ENCODE measurements at regions not wholly inside any gene's neighbourhood (a gene's known extent, or its start where the extent isn't known, plus 50 kb on each side); places are given as distances from the start of the nearest gene placed in this dataset.

- no peak for TF ChIP-seq ZSCAN29 (CRISPR knock-in tag; conservative IDR thresholded peaks at IDR 0.05)
- TF ChIP-seq, protein P1, sequence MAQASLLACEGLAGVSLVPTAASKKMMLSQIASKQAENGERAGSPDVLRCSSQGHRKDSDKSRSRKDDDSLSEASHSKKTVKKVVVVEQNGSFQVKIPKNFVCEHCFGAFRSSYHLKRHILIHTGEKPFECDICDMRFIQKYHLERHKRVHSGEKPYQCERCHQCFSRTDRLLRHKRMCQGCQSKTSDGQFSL (CRISPR knock-in tag; IDR thresholded peaks at IDR 0.05), result no peak
- TF ChIP-seq AHR (CRISPR knock-in tag; IDR thresholded peaks at IDR 0.05), result no peak
- TF ChIP-seq ZNF567 (CRISPR knock-in tag; IDR thresholded peaks at IDR 0.05; ENCODE audit: borderline replicate concordance), result no peak
- peak; percentile 34 for TF ChIP-seq ZNF687 (CRISPR knock-in tag; IDR thresholded peaks at IDR 0.05)
- TF ChIP-seq ZBTB14 (CRISPR knock-in tag; IDR thresholded peaks at IDR 0.05), result 0 out of 2 replicates have a peak, but pooled peaks have one; percentile 21
- no peak for TF ChIP-seq ZNF549 (CRISPR knock-in tag; IDR thresholded peaks at IDR 0.05)
- TF ChIP-seq, protein P2, sequence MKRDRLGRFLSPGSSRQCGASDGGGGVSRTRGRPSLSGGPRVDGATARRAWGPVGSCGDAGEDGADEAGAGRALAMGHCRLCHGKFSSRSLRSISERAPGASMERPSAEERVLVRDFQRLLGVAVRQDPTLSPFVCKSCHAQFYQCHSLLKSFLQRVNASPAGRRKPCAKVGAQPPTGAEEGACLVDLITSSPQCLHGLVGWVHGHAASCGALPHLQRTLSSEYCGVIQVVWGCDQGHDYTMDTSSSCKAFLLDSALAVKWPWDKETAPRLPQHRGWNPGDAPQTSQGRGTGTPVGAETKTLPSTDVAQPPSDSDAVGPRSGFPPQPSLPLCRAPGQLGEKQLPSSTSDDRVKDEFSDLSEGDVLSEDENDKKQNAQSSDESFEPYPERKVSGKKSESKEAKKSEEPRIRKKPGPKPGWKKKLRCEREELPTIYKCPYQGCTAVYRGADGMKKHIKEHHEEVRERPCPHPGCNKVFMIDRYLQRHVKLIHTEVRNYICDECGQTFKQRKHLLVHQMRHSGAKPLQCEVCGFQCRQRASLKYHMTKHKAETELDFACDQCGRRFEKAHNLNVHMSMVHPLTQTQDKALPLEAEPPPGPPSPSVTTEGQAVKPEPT (CRISPR knock-in tag; IDR thresholded peaks at IDR 0.05; ENCODE audit: low read depth), result no peak
- no peak for TF ChIP-seq XRCC5 (optimal IDR thresholded peaks at IDR 0.05; ENCODE audit: low read length)
- TF ChIP-seq, protein P3, sequence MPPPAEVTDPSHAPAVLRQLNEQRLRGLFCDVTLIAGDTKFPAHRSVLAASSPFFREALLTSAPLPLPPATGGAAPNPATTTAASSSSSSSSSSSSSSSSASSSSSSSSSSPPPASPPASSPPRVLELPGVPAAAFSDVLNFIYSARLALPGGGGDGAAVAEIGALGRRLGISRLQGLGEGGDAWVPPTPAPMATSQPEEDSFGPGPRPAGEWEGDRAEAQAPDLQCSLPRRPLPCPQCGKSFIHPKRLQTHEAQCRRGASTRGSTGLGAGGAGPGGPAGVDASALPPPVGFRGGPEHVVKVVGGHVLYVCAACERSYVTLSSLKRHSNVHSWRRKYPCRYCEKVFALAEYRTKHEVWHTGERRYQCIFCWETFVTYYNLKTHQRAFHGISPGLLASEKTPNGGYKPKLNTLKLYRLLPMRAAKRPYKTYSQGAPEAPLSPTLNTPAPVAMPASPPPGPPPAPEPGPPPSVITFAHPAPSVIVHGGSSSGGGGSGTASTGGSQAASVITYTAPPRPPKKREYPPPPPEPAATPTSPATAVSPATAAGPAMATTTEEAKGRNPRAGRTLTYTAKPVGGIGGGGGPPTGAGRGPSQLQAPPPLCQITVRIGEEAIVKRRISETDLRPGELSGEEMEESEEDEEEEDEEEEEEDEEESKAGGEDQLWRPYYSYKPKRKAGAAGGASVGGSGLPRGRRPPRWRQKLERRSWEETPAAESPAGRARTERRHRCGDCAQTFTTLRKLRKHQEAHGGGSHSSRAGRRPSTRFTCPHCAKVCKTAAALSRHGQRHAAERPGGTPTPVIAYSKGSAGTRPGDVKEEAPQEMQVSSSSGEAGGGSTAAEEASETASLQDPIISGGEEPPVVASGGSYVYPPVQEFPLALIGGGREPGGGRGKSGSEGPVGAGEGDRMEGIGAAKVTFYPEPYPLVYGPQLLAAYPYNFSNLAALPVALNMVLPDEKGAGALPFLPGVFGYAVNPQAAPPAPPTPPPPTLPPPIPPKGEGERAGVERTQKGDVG (CRISPR knock-in tag; IDR thresholded peaks at IDR 0.05; ENCODE audit: borderline replicate concordance), result peak; percentile 21; the same call in 1 of the 2 replicates
- TF ChIP-seq SIN3B (IDR thresholded peaks at IDR 0.05; ENCODE audit: low read length), result no peak
Measured at GRCh38 chr6:167766986-167767714, 59.6 kb upstream of the AFDN start (continued).
